ENCODE measurements at regions not wholly inside any gene's neighbourhood (a gene's known extent, or its start where the extent isn't known, plus 50 kb on each side); places are given as distances from the start of the nearest gene placed in this dataset.

DNA sequence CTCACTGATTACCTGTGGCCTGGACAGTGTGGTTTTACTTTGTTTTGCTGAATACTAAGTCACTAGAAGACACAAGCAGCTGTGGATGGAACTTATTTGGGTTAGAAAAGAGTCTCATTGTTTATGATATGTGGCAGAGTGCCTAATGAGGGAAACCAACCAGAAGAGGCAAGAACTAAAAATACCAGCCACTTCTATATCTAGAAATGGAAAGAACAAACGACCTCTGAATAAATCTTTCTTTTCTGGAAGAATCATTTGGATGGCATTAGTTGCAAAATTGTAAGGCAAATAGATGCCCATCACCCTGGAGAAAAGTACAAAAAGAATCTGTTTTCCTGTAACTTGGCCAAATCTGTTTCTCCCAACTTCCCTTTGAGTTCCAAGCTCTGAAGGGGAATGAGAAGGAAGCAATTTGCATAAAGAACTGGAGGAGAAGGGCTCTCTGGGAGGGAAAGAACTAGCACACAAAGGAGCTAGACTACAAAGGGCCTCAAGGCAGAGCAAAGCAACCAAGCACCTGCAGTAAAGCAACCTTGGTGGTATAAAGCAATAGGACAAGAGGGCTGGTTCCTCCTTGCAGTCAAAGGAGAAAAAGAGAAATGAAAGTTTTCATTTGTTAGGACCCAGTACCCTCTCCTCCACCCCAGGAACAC lies 455.4 kb downstream of the CAAP1 start:
- intact Hi-C loops (cut with DNase I) = no loop called here
- H3K27me3 ChIP-seq = no peaks in the 10 kb centered on the region
- TF ChIP-seq, protein P1, sequence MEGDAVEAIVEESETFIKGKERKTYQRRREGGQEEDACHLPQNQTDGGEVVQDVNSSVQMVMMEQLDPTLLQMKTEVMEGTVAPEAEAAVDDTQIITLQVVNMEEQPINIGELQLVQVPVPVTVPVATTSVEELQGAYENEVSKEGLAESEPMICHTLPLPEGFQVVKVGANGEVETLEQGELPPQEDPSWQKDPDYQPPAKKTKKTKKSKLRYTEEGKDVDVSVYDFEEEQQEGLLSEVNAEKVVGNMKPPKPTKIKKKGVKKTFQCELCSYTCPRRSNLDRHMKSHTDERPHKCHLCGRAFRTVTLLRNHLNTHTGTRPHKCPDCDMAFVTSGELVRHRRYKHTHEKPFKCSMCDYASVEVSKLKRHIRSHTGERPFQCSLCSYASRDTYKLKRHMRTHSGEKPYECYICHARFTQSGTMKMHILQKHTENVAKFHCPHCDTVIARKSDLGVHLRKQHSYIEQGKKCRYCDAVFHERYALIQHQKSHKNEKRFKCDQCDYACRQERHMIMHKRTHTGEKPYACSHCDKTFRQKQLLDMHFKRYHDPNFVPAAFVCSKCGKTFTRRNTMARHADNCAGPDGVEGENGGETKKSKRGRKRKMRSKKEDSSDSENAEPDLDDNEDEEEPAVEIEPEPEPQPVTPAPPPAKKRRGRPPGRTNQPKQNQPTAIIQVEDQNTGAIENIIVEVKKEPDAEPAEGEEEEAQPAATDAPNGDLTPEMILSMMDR (IDR thresholded peaks at IDR 0.05) = no peak
- no peak for TF ChIP-seq POLR2AphosphoS5 (IDR thresholded peaks at IDR 0.05; ENCODE audit: insufficient read depth in 1 of 2, low read depth in 1 of 2)
- no peak for TF ChIP-seq POLR2A (IDR thresholded peaks at IDR 0.05)
- no peak overlapping the region for H3K4me3 ChIP-seq
- H3K27ac ChIP-seq = no peak overlapping the region
- no peaks in the 10 kb centered on the region for H3K4me1 ChIP-seq
- no peaks in the 10 kb centered on the region for H3K36me3 ChIP-seq
- DNase-seq (ENCODE audit: extremely low spot score in 2 of 2) = no peak
- no peaks in the 10 kb centered on the region for H3K9me3 ChIP-seq

DNA sequence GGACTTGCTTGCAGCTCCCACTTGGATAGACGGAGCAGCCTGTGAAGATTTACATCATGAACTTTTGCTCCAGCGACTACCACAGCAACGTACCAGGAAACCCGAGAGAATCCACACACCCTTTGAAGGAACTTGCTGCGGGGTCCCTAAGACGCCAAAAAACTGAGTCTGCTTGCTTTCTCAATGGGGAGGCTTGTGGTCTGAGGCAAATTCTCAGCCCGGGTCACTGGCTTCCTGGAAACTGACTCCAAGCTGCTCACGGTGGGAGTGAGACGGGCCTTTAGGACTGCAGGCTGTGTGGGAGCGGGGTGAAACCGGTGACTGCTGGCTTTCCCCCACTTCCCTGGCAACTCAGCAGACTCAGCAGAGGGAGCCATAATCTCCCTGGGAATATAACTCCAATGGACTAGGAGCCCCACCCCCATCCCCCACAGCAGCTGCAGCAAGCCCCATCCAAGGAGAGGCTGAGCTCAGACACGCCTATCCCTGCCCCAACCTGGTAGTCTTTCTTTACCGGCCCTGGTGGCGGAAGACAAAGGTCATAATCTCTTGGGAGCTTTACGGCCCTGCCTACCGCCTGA lies 466.0 kb downstream of the CAAP1 start:
- H3K9me3 ChIP-seq = no peaks in the 10 kb centered on the region
- no peak for TF ChIP-seq POLR2A (IDR thresholded peaks at IDR 0.05)
- TF ChIP-seq, protein P1 (IDR thresholded peaks at IDR 0.05) = no peak
- no peak for TF ChIP-seq POLR2AphosphoS5 (IDR thresholded peaks at IDR 0.05; ENCODE audit: insufficient read depth in 1 of 2, low read depth in 1 of 2)
- DNase-seq (ENCODE audit: extremely low spot score in 2 of 2) = no peak
- H3K4me1 ChIP-seq = no peaks in the 10 kb centered on the region
- no peak overlapping the region for H3K27ac ChIP-seq
- H3K36me3 ChIP-seq = no peaks in the 10 kb centered on the region
- no peaks in the 10 kb centered on the region for H3K27me3 ChIP-seq
- intact Hi-C loops (cut with DNase I) = no loop called here
- H3K4me3 ChIP-seq = no peak overlapping the region

DNA sequence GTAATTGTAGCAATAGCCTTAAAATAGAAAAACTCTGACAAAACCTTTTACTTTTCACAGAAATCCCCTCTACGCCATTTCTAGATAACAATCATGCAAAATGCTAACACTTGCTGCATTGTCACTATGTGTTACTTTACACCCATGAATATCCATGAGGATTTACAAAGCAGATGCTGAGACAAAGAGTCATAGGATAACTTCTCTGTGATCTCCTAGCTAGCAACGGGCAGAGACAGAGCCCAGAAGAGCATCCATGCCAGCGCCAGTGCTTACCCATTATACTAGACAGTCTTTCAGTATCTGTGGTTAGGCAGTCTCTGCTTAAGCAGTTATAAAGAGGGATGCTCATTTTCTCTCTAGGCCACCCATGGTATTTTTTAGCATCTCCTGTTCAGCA lies 474.1 kb downstream of the CAAP1 start:
- Histone ChIP-seq H3K9me3 (no peaks in the 10 kb centered on the region), H3K4me1 (no peaks in the 10 kb centered on the region)

DNA sequence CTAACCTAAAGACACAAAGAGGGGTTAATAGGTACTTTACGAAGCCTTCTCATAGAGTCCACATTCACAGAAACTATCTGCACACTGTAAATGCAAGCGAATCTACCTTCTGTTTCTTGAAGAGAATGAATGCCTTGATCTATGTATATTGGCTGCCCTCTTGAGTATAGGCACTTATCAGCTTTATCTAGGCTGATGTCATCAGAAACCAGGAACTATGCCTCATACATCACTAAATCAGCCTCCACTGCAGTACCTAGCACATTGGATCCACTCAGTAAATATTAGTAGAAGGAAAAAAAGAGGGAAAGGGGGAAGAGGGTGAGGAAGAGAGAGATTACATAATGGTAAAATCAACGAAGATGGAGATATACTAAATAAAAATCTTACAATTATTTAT lies 477.1 kb downstream of the CAAP1 start:
- no peaks in the 10 kb centered on the region for H3K9me3 ChIP-seq
- H3K4me1 ChIP-seq = no peaks in the 10 kb centered on the region
- no peak overlapping the region for H3K27ac ChIP-seq
- no peak overlapping the region for H3K4me3 ChIP-seq
- intact Hi-C loops (cut with DNase I) = no loop called here
- no peaks in the 10 kb centered on the region for H3K36me3 ChIP-seq
- H3K27me3 ChIP-seq = no peaks in the 10 kb centered on the region
- no peak for DNase-seq (ENCODE audit: extremely low spot score in 2 of 2)
- TF ChIP-seq POLR2A (IDR thresholded peaks at IDR 0.05) (no peak), POLR2AphosphoS5 (IDR thresholded peaks at IDR 0.05; ENCODE audit: insufficient read depth in 1 of 2, low read depth in 1 of 2) (no peak)
- TF ChIP-seq, protein P1 (IDR thresholded peaks at IDR 0.05) = no peak

More for the DNA sequence above, 474.1 kb downstream of the CAAP1 start:
- no peak for DNase-seq (ENCODE audit: extremely low spot score in 2 of 2)
- no peak for TF ChIP-seq POLR2A (IDR thresholded peaks at IDR 0.05)
- Histone ChIP-seq H3K4me3 (no peak overlapping the region), H3K36me3 (no peaks in the 10 kb centered on the region), H3K27me3 (no peaks in the 10 kb centered on the region), H3K27ac (no peak overlapping the region)
- intact Hi-C loops (cut with DNase I) = no loop called here

DNA sequence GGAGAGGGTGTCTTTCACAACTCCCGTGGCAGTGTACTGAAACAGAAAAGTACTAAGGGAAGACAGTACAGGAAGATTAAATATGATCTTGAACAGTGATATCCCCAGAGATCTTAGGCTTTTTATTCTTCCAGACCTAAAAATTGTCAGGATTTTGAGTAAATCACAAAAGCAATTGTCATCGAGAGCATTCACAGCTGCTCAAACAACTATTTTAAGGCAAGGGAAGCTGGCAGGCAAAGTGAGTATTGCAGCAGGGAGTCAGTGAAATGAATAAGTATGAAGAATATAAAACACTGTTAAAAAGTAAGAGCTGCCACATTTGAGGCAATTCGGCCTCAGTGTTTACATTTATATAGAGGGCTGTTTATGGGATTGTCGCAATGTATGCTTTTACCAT lies 479.0 kb downstream of the CAAP1 start:
- Histone ChIP-seq H3K36me3 (no peaks in the 10 kb centered on the region), H3K27ac (no peak overlapping the region), H3K27me3 (no peaks in the 10 kb centered on the region), H3K9me3 (no peaks in the 10 kb centered on the region), H3K4me1 (no peaks in the 10 kb centered on the region), H3K4me3 (no peak overlapping the region)
- TF ChIP-seq, protein P1 (IDR thresholded peaks at IDR 0.05) = no peak
- TF ChIP-seq POLR2A (IDR thresholded peaks at IDR 0.05) (no peak), POLR2AphosphoS5 (IDR thresholded peaks at IDR 0.05; ENCODE audit: insufficient read depth in 1 of 2, low read depth in 1 of 2) (no peak)
- intact Hi-C loops (cut with DNase I) = no loop called here
- DNase-seq (ENCODE audit: extremely low spot score in 2 of 2) = no peak
